Left lung (tissue), 4 donors: ENCODE measurements at regions not wholly inside any gene's neighbourhood (a gene's known extent, or its start where the extent isn't known, plus 50 kb on each side); places are given as distances from the start of the nearest gene placed in this dataset.

Experiments used
- ATAC-seq: fragments of 200-7000 bp; cut with Tn5 transposase; one replicate; pipeline ENCODE4 v1.9.1; 2020; ENCODE audit warnings: moderate library complexity
- DNase-seq, 4 donors: peaks; one replicate each; pipeline ENCODE4 v3.0.0-alpha.2; 2013 to 2020
- H3K27ac ChIP-seq, 2 donors: fragments of 200-600 bp; sonication (generic) in 1 of 2; one replicate each; pipeline versions ENCODE4 v1.5.0 to v1.8.0; 2020 to 2021
- H3K27me3 ChIP-seq, 2 donors: fragments of 200-600 bp; sonication (generic) in 1 of 2; one replicate each; pipeline versions ENCODE4 v1.5.0 to v1.8.0; 2020 to 2021
- H3K36me3 ChIP-seq, 2 donors: fragments of 200-600 bp; sonication (generic) in 1 of 2; one replicate each; pipeline versions ENCODE4 v1.5.0 to v1.8.0; 2020 to 2021
- H3K4me1 ChIP-seq, 2 donors: fragments of 200-600 bp; one replicate each; pipeline ENCODE4 v1.8.0; 2021
- H3K4me3 ChIP-seq, 2 donors: fragments of 200-600 bp; sonication (generic) in 1 of 2; one replicate each; pipeline versions ENCODE4 v1.5.0 to v1.8.0; 2020 to 2021; ENCODE audit warnings: mild to moderate bottlenecking in 1 of 2
- H3K9me3 ChIP-seq, 2 donors: fragments of 200-600 bp; sonication (generic) in 1 of 2; one replicate each; pipeline versions ENCODE4 v1.5.0 to v1.8.0; 2020 to 2021
- CTCF ChIP-seq, 2 donors: fragments of 200-600 bp; sonication (generic) in 1 of 2; IDR thresholded peaks; one replicate each; pipeline versions ENCODE4 v1.5.0 to v1.8.0; 2021; ENCODE audit warnings: antibody characterized with exemption in 2 of 2
- intact Hi-C, 2 donors: fragments of 100-400 bp; cut with DNase I; formaldehyde crosslinking; loops; one replicate each; pipeline versions ENCODE4 v1.11.2 to v1.14.2; 2022
- donor health status: DM: no; HTN: yes; CAD: no.
- donor health status: DM: no; HTN: no; CAD: no.

- no peaks in the 10 kb centered on the region for H3K36me3 ChIP-seq
- no peaks in the 10 kb centered on the region for H3K27me3 ChIP-seq
- intact Hi-C loops, result no loop called here
- no peaks in the 10 kb centered on the region for H3K4me1 ChIP-seq
- ATAC-seq, result peak; percentile 44
- DNase-seq, result peak in 1 of 4 donors; percentile 36
- H3K4me3 ChIP-seq, result no peak overlapping the region
- TF ChIP-seq CTCF (IDR thresholded peaks at IDR 0.05), result no peak
- H3K9me3 ChIP-seq, result no peaks in the 10 kb centered on the region
- peak overlapping the region in 1 of 2 donors; percentile 67 for H3K27ac ChIP-seq
Observed at GRCh38 chr12:91327889-91328288, 145.3 kb upstream of the DCN start.

DNA sequence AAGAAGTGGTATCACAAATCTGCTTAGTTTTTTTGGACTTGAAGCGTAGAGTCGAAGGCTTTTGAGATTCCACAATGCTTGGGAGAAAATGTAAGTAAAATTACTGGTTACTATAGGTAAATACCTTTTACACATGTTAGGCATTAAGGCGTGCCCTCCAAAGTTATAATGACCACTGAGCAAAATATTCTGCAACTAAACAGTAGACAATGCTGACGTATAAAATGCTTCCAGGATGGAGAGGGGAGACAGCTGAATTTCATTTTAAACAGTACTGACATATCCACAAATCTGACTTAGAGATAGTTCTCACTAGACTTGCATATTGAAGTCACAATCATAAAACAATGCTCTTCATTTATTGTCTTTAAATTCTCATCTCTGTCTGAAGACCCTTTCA lies 144.5 kb upstream of the DCN start:
- Histone ChIP-seq H3K4me3 (no peak overlapping the region), H3K36me3 (no peaks in the 10 kb centered on the region), H3K27me3 (no peaks in the 10 kb centered on the region), H3K27ac (peak overlapping the region in 1 of 2 donors; percentile 67), H3K9me3 (no peaks in the 10 kb centered on the region), H3K4me1 (no peaks in the 10 kb centered on the region)
- no peak for TF ChIP-seq CTCF (IDR thresholded peaks at IDR 0.05)
- intact Hi-C loops, result no loop called here
- no peak for ATAC-seq
- DNase-seq, result peak in 1 of 4 donors; percentile 34

- H3K27ac ChIP-seq, result peak overlapping the region in 1 of 2 donors; percentile 67
- intact Hi-C loops, result no loop called here
Observed at GRCh38 chr12:91326058-91327027, 143.7 kb upstream of the DCN start.

DNA sequence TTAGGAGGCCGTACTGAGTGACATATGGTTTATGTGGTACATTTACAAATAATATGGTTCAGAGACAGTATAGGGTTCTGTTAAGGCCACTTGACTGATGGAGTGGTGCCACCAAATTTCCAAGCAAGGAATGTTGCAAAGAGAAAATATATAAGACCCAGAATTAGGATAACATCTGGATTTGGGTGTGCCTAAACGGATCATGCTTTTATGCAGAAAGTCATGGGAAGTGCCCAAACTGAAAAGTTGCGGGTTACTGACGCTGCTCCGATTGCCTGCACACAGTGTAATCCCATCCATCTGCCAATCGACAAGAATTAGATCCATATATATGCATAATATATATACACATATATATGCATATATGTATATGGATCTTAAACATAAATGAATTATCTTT lies 138.4 kb upstream of the DCN start:
- Histone ChIP-seq H3K4me3 (no peak overlapping the region), H3K27ac (no peak overlapping the region), H3K9me3 (no peaks in the 10 kb centered on the region), H3K4me1 (peaks cover 0 to 6% of the 10 kb centered on the region in 2 donors), H3K36me3 (no peaks in the 10 kb centered on the region), H3K27me3 (no peaks in the 10 kb centered on the region)
- intact Hi-C loops, result no loop called here
- ATAC-seq (no peak), DNase-seq (no peak)
- TF ChIP-seq CTCF (IDR thresholded peaks at IDR 0.05), result no peak

More at GRCh38 chr12:91326058-91327027, 143.7 kb upstream of the DCN start:
- Histone ChIP-seq H3K36me3 (no peaks in the 10 kb centered on the region), H3K4me3 (no peak overlapping the region), H3K9me3 (no peaks in the 10 kb centered on the region), H3K27me3 (no peaks in the 10 kb centered on the region), H3K4me1 (no peaks in the 10 kb centered on the region)
- ATAC-seq, result peak; percentile 73
- peak; percentile 64 to 87 for TF ChIP-seq CTCF (IDR thresholded peaks at IDR 0.05)
- peak in 2 of 4 donors; percentile 63 to 69 for DNase-seq

DNA sequence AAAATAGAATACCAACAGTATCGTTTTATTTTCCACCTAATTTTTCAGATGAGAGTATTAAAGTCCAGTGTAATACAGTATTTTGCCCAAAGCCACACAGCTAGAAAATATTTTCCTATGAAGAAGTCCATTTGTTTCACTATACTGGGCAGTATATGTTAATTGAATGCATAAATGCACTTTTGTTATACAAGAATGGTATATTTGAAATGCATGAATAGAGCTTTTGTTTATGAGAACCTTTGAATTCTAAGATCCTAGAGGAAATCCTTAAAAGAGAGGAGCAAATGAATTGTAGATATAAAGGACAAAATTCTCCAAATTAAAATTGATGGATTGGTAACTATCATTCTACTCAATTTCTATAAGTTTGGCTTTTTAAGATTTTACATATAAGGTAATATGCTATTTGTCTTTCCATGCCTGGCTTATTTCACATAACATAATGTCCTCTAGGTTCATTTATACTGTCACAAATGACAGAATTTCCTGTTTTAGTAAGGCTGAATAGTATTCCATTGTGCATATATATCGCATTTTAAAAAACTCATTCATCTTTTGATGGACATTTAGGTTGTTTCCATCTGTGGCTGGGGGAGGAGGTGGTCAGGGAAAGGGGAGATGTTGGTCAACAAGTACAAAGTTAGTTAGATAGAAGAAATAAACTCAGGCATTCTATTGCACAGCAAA lies 136.6 kb upstream of the DCN start:
- intact Hi-C loops, result loop anchor here in 1 of 2 donors (10.0 kb wide), 1 partner anchor 74 kb away; no protein-coding TSS in a partner anchor
- H3K27me3 ChIP-seq, result no peaks in the 10 kb centered on the region
- peaks cover 0 to 6% of the 10 kb centered on the region in 2 donors for H3K4me1 ChIP-seq
- DNase-seq (no peak), ATAC-seq (no peak)
- H3K27ac ChIP-seq, result no peak overlapping the region
- no peak for TF ChIP-seq CTCF (IDR thresholded peaks at IDR 0.05)
- no peaks in the 10 kb centered on the region for H3K9me3 ChIP-seq
- no peaks in the 10 kb centered on the region for H3K36me3 ChIP-seq
- no peak overlapping the region for H3K4me3 ChIP-seq
